Stomach (tissue), 4 donors: ENCODE measurements at regions not wholly inside any gene's neighbourhood (a gene's known extent, or its start where the extent isn't known, plus 50 kb on each side); places are given as distances from the start of the nearest gene placed in this dataset.

ENCODE experiments used
- EP300 ChIP-seq: sonication (generic); formaldehyde crosslinking; IDR thresholded peaks from one replicate; pipeline ENCODE4 v1.6.1; 2017; ENCODE audit warnings: antibody characterized with exemption
- POLR2A ChIP-seq, 4 donors: fragments of 450-650 bp; IDR thresholded peaks; one replicate each; pipeline ENCODE4 v1.6.1; 2016; ENCODE audit warnings: antibody characterized with exemption in 4 of 4, control low read depth in 2 of 4, mild to moderate bottlenecking in 1 of 4, moderate library complexity in 1 of 4

DNA sequence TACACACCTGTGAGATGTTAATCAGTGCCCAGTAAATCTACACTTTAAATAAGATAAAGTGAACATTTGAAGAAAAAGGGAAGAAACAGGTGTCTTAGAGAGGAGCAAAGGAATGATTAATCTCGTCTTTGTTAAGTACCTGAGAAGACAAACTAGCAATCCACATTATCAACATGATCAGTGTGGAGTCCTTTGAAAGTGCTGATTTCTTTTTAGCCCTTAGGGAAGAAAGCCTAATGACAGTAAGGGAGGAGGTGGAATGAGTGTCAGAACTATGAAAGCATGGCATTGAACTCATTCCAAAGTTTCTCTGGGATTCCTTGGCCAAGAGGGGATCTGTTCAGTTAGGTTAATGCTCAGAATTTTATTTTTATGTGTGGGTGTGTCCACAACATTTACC lies 1109.0 kb upstream of the ACO1 start:
- TF ChIP-seq POLR2A (IDR thresholded peaks at IDR 0.05) (no peak), EP300 (no peak)
